ENCODE measurements at regions not wholly inside any gene's neighbourhood (a gene's known extent, or its start where the extent isn't known, plus 50 kb on each side); places are given as distances from the start of the nearest gene placed in this dataset.

DNA sequence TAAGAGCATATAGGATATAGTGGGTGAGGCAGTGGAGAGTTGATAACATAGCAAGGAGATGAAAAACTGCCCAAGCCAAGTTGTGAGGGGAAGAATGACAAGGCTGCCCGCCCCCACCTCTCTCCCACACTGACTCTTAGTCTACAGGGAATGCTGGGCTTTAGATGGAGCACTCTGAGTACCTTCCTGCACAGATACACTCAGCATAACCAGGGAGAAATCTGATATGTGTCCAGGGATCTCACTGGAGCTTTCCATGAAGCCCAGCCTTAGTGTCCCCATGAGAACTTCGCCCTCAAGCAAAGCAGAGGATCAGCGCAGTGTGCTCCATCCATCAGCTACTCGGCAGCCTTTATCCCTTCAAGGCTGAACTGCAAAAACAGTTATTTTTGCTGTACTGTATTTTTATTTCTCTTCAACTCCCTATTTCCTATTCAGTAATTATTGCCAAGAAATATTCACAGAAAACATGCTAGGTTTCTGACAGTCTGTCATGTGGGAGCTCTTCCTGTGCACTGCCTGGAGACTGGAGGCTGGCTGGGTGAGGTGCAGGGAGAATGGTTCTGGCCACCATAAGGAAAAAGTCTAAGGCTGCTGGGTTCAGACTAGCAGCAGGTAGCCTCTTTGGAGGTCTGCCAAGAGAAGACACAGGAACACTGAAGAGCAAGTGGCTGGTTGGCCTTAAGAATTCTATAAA is 475.2 kb upstream of the PPP2R3A start:
- Histone ChIP-seq H3K27me3 (no peaks in the 10 kb centered on the region), H3K4me3 (no peak overlapping the region), H3K4me1 (no peaks in the 10 kb centered on the region), H3K36me3 (no peaks in the 10 kb centered on the region), H3K9me3 (no peaks in the 10 kb centered on the region), H3K27ac (no peak overlapping the region)
- DNase-seq (ENCODE audit: low spot score): no peak
- TF ChIP-seq, protein P1, sequence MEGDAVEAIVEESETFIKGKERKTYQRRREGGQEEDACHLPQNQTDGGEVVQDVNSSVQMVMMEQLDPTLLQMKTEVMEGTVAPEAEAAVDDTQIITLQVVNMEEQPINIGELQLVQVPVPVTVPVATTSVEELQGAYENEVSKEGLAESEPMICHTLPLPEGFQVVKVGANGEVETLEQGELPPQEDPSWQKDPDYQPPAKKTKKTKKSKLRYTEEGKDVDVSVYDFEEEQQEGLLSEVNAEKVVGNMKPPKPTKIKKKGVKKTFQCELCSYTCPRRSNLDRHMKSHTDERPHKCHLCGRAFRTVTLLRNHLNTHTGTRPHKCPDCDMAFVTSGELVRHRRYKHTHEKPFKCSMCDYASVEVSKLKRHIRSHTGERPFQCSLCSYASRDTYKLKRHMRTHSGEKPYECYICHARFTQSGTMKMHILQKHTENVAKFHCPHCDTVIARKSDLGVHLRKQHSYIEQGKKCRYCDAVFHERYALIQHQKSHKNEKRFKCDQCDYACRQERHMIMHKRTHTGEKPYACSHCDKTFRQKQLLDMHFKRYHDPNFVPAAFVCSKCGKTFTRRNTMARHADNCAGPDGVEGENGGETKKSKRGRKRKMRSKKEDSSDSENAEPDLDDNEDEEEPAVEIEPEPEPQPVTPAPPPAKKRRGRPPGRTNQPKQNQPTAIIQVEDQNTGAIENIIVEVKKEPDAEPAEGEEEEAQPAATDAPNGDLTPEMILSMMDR (IDR thresholded peaks at IDR 0.05): no peak

DNA sequence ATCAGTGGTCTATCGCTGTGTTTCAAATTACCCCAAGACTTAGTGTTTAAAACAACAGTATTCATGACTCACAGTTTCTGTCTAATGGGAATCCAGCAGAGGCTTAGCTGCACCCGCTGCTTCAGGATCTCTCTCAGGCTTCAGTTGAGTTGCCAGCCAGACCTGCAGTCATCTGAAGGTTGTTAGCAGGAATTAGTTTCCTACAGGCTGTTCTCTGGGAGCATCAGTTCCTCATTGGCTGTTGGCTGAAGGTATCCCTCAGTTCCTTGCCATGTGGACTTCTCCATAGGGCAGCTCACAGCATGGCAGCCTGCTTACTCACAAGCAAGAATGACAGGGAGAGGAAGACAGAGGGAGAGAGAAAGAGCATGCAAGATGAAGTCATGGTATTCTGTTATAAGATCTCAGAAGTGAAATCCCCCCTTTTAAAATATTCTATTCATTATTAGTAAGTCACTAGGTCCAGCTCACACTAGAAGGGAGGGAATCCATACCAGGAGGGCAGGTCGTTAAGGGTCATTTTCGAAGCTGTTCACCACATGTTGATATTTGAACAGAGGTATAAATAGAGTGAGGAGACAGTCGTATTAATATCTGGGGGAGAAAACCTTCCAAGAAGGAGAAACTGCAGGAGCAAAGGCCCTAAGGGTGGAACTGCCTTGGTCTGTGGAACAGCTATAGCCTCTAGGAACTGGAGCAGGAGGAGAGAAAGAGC is 473.9 kb upstream of the PPP2R3A start:
- Histone ChIP-seq H3K4me1 (no peaks in the 10 kb centered on the region), H3K4me3 (no peak overlapping the region), H3K27me3 (no peaks in the 10 kb centered on the region), H3K9me3 (no peaks in the 10 kb centered on the region), H3K27ac (no peak overlapping the region), H3K36me3 (no peaks in the 10 kb centered on the region)
- no peak for DNase-seq (ENCODE audit: low spot score)
- TF ChIP-seq, protein P1 (IDR thresholded peaks at IDR 0.05): no peak

DNA sequence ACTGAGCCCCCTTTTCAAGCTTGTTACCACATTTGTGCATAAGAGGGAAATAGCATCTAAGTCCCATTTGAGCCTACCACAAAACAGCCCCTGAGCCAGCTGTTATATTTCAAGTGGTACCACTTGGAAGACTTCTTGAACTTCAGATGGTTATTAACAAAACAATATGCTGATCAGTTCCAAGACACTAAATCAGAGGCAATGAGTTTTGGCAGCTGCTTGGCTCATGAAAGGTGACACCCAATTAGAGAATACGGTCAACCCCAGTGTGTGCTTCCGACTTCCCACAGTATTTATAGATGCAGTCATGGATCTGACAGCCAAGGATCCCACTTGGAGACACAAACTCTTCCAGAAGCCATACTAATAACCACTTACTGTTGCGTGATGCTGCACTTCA is 469.6 kb upstream of the PPP2R3A start:
- no peak for DNase-seq (ENCODE audit: low spot score)
- no peaks in the 10 kb centered on the region for H3K4me1 ChIP-seq
- H3K27me3 ChIP-seq: no peaks in the 10 kb centered on the region
- H3K4me3 ChIP-seq: no peak overlapping the region
- TF ChIP-seq, protein P1 (IDR thresholded peaks at IDR 0.05): no peak
- no peaks in the 10 kb centered on the region for H3K36me3 ChIP-seq
- no peaks in the 10 kb centered on the region for H3K9me3 ChIP-seq
- no peak overlapping the region for H3K27ac ChIP-seq

DNA sequence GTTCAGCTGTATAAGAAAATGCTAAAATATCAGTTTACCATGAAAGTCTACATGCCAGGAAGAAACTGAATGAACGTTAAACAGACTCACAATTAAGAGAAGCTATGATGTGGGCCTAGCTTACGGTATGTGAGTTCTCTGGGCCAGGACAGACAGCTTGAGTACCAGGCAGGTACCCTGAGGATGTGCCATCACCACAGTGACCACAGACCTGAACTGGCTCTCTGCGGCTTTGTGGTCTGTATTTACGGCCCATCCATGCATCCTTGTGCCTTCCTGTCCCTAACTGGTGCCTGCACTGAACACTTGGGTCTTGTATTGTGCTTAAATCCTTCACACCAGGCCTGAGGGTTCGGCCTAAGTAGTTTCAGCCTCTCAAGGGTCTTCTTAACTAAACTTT is 467.5 kb upstream of the PPP2R3A start:
- DNase-seq (ENCODE audit: low spot score): no peak
- H3K27me3 ChIP-seq: no peaks in the 10 kb centered on the region
- no peaks in the 10 kb centered on the region for H3K36me3 ChIP-seq
- H3K4me1 ChIP-seq: no peaks in the 10 kb centered on the region
- no peak overlapping the region for H3K4me3 ChIP-seq
- no peaks in the 10 kb centered on the region for H3K9me3 ChIP-seq
- H3K27ac ChIP-seq: no peak overlapping the region
- TF ChIP-seq, protein P1 (IDR thresholded peaks at IDR 0.05): no peak

DNA sequence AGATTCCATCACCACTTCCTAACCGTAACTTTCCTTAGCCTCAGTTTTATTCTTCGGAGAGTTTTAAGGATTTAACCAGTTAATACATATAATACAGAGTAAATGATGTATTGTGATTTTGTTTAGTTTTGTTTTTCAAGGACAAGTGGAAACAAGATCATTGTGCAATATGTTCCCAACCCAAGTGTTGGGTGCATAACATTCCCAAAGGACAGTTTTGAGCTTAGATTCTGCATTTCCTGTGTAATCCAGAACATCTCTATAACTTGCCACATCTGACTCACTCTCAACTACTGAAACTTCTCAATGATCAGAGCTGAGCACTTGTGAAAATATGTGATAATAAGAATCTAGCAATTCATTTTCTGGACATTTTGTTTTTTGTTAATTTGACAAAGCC is 466.1 kb upstream of the PPP2R3A start:
- Histone ChIP-seq H3K9me3 (no peaks in the 10 kb centered on the region), H3K36me3 (no peaks in the 10 kb centered on the region), H3K27me3 (no peaks in the 10 kb centered on the region), H3K4me3 (no peak overlapping the region), H3K4me1 (no peaks in the 10 kb centered on the region), H3K27ac (no peak overlapping the region)
- TF ChIP-seq, protein P1 (IDR thresholded peaks at IDR 0.05): no peak
- no peak for DNase-seq (ENCODE audit: low spot score)

All from right atrium auricular region (tissue), 2 donors.